ENCODE measurements at regions not wholly inside any gene's neighbourhood (a gene's known extent, or its start where the extent isn't known, plus 50 kb on each side); places are given as distances from the start of the nearest gene placed in this dataset.

DNA sequence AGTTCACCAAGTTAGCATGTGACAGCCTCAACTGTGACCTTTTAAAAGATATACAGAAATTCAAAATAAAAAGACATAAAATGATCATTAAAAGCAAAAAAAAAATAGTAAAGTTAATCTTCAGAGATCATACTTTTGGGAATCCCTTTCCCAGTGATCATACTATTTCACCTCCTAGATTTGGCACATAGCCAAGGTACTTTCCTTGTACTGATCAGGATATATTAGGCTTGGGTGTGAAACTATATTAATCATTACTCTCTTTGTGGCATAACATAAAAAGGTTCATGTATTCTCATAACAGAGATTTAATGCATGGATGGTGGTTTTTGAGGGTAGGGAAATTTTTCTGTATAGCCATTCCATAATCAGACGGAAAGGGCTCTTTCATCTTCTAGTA lies 109.6 kb upstream of the ZWINT start:
- TF ChIP-seq POLR2AphosphoS5 (IDR thresholded peaks at IDR 0.05) (no peak), POLR2A (IDR thresholded peaks at IDR 0.05) (no peak)

Measured in sigmoid colon (tissue), 4 donors.